Peyer's patch (tissue), 4 donors: ENCODE measurements at regions not wholly inside any gene's neighbourhood (a gene's known extent, or its start where the extent isn't known, plus 50 kb on each side); places are given as distances from the start of the nearest gene placed in this dataset.

Source experiments
- DNase-seq, 3 donors: peaks; one replicate each; pipeline ENCODE4 v3.0.0-alpha.2; 2017 to 2019
- H3K27ac ChIP-seq, 4 donors: fragments of 200-600 bp; sonication (generic); one replicate each; pipeline ENCODE4 v1.5.1; 2016 to 2019
- H3K27me3 ChIP-seq, 2 donors: fragments of 200-600 bp; sonication (generic); one replicate each; pipeline ENCODE4 v1.5.1; 2019
- H3K36me3 ChIP-seq, 3 donors: fragments of 200-600 bp; sonication (generic); one replicate each; pipeline ENCODE4 v1.5.1; 2016 to 2019
- H3K4me1 ChIP-seq, 4 donors: fragments of 200-600 bp; sonication (generic); one replicate each; pipeline ENCODE4 v1.5.1; 2016 to 2019
- H3K4me3 ChIP-seq, 4 donors: fragments of 200-600 bp; sonication (generic); 1 replicate in 3 of 4; 2 replicates in 1 of 4; pipeline ENCODE4 v1.5.1; 2016 to 2019; ENCODE audit warnings: mild to moderate bottlenecking in 1 of 4
- H3K9me3 ChIP-seq, 4 donors: fragments of 200-600 bp; sonication (generic); one replicate each; pipeline ENCODE4 v1.5.1; 2016 to 2019; ENCODE audit warnings: mild to moderate bottlenecking in 1 of 4
- CTCF ChIP-seq, 6 experiments: fragments of 450-650 bp in 4 of 6; fragments of 200-600 bp in 2 of 6; sonication (generic) in 1 of 6; IDR thresholded peaks; one replicate each; pipeline ENCODE4 v1.5.1; 2017 to 2019; ENCODE audit warnings: antibody characterized with exemption in 6 of 6, mild to moderate bottlenecking in 3 of 6, moderate library complexity in 1 of 6
- POLR2A ChIP-seq, 2 donors: fragments of 450-650 bp; IDR thresholded peaks; one replicate each; pipeline ENCODE4 v1.5.1; 2017; ENCODE audit warnings: antibody characterized with exemption in 2 of 2, mild to moderate bottlenecking in 2 of 2, moderate library complexity in 2 of 2

- H3K27ac ChIP-seq: no peak overlapping the region
- no peaks in the 10 kb centered on the region for H3K36me3 ChIP-seq
- H3K4me3 ChIP-seq: no peak overlapping the region
- DNase-seq: no peak
- H3K4me1 ChIP-seq: no peaks in the 10 kb centered on the region
- no peaks in the 10 kb centered on the region for H3K9me3 ChIP-seq
- no peak for TF ChIP-seq POLR2A (IDR thresholded peaks at IDR 0.05)
- TF ChIP-seq CTCF (IDR thresholded peaks at IDR 0.05): no peak
- H3K27me3 ChIP-seq: no peaks in the 10 kb centered on the region
Measured at GRCh38 chr13:111961651-111962192, 105.2 kb upstream of the SOX1 start.

GRCh38 chr13:111962431-111962891 lies 104.5 kb upstream of the SOX1 start:
- H3K4me3 ChIP-seq: no peak overlapping the region
- TF ChIP-seq CTCF (IDR thresholded peaks at IDR 0.05): no peak
- TF ChIP-seq POLR2A (IDR thresholded peaks at IDR 0.05): no peak
- no peaks in the 10 kb centered on the region for H3K4me1 ChIP-seq
- H3K27ac ChIP-seq: no peak overlapping the region
- no peaks in the 10 kb centered on the region for H3K27me3 ChIP-seq
- DNase-seq: peak in 1 of 3 donors; percentile 26
- no peaks in the 10 kb centered on the region for H3K9me3 ChIP-seq
- no peaks in the 10 kb centered on the region for H3K36me3 ChIP-seq

GRCh38 chr13:111963031-111963430 lies 103.9 kb upstream of the SOX1 start:
- Histone ChIP-seq H3K4me3 (no peak overlapping the region), H3K36me3 (no peaks in the 10 kb centered on the region), H3K4me1 (no peaks in the 10 kb centered on the region), H3K27me3 (no peaks in the 10 kb centered on the region), H3K9me3 (no peaks in the 10 kb centered on the region), H3K27ac (no peak overlapping the region)
- TF ChIP-seq POLR2A (IDR thresholded peaks at IDR 0.05) (no peak), CTCF (IDR thresholded peaks at IDR 0.05) (no peak)
- DNase-seq: peak in 1 of 3 donors; percentile 32

GRCh38 chr13:111964411-111965035 lies 102.4 kb upstream of the SOX1 start:
- TF ChIP-seq POLR2A (IDR thresholded peaks at IDR 0.05): no peak
- TF ChIP-seq CTCF (IDR thresholded peaks at IDR 0.05): no peak
- DNase-seq: no peak
- H3K27me3 ChIP-seq: no peaks in the 10 kb centered on the region
- no peaks in the 10 kb centered on the region for H3K36me3 ChIP-seq
- no peak overlapping the region for H3K27ac ChIP-seq
- H3K4me1 ChIP-seq: no peaks in the 10 kb centered on the region
- no peaks in the 10 kb centered on the region for H3K9me3 ChIP-seq
- H3K4me3 ChIP-seq: no peak overlapping the region

GRCh38 chr13:111965466-111966214 lies 101.3 kb upstream of the SOX1 start:
- no peak overlapping the region for H3K4me3 ChIP-seq
- H3K4me1 ChIP-seq: no peaks in the 10 kb centered on the region
- DNase-seq: no peak
- no peaks in the 10 kb centered on the region for H3K27me3 ChIP-seq
- TF ChIP-seq POLR2A (IDR thresholded peaks at IDR 0.05) (no peak), CTCF (IDR thresholded peaks at IDR 0.05) (no peak)
- H3K9me3 ChIP-seq: no peaks in the 10 kb centered on the region
- H3K27ac ChIP-seq: no peak overlapping the region
- no peaks in the 10 kb centered on the region for H3K36me3 ChIP-seq
